Kasumi-1 (cell line): ENCODE measurements at regions not wholly inside any gene's neighbourhood (a gene's known extent, or its start where the extent isn't known, plus 50 kb on each side); places are given as distances from the start of the nearest gene placed in this dataset.

Source experiments
- DNase-seq, 2 experiments: peaks; one replicate each; lab custom pipeline; 2025; lab: John Stamatoyannopoulos, UW

DNA sequence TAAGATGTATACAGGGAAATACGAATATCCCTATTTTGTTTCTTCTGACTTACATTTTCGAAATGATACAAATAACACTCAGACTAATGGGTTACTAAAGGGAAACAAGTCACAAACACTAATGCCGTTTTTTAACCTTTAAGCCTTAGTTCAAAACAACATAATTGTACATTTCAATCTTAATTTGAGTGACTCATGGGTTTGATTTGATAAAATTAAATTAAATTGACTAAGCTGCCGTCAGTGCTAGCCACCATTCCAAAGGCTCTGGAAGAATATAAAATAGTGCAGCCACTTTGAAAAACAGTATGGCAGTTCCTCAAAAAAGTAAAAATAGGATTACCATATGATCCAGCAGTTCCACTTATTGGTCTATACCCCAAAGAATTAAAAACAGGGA is 133.8 kb upstream of the NT5C1B start:
- DNase-seq, result no peak

DNA sequence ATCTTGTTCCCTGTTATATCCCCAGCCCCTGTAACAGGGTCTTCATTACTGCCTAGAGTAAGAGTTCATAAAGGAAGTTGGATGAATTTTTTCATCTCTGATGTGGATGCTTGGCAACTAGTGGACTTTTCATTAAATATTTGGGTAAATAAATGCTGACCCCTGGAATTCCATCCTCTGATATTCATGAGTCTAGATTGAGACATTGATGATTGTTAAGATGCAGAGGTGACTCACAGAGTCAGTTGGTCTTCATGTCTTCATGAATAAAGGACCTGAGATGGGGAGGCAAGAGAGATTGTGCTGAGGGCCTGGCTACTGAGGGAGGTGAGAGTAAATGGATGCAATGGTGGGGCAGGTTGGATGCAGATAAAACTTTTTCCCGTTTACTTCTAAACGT is 132.7 kb upstream of the NT5C1B start:
- DNase-seq, result no peak

DNA sequence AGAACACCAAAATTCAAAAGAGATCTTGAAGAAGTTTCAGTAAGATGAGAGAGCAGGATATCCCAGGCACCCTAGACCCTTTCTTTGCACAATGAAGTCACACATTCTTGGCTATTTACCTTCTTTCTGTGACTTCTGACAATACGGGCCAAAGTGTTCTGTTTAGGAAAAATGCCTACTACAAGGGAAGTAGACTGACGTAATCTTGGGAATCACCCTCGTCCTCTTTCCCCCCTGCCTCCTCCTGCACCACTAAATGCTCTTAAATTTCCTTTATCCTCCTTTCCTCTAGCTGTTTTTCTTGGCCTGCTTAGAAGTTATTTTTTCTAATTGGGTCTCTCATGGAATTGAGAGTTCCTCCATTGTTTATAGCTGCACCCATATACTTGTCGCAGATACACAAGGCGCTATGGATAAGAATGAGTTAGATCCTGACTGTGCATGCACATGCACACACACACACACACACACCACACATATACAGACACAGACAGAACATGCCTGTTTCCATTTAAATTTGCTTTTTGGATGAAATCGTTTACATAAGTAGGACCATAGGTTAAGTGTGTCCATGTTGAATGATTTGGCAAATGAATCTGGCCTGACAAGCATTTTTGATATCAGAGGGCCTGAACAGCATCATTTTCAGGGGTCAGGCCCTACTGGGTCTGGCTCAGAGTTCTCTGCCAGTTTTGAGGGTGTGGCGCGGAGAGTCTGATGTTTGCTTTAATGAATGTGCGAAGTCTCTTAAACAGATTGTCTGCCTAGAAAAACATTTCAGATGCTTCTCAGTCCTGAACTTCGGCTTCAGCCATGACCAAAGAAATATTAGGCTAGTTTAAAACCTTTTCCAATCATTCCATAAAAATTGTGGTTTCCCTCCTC is 131.9 kb upstream of the NT5C1B start:
- DNase-seq, result no peak

DNA sequence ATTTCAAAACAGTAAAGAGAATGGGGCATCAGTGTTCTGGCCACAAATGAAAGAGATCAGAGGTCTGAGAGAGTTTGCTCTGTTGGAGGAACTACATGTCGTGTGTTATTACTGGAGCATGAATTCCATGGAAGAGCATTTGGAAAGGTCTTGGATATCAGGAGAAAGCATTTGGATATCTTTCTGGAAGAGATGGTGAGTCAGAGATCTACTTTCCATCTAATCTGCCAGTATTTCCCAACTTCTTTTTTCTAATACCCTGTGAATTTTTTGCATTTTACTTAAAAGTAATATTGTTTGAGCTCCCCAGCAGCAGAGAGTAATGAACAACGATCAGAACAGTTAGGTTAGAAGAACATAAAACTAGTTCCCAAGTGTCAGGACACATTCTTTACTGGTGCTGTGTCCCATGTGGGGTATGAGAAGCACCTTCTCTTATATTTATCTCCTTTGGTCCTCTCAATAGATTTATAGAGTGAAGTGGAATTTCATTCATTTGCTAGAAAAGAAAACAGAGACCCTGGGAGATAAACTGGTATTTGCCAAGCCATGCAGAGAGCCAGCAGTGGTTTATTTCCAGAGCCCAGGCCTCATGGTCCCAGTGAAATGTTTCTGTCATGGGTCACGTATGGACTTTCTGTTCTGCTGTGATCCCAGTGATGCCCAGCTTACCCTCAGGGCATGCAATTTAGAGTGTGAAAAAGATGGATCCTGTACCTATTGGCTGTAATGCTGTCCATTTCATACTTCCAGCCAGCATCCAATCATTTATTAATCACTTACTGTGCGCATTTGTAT is 130.8 kb upstream of the NT5C1B start:
- DNase-seq, result no peak

DNA sequence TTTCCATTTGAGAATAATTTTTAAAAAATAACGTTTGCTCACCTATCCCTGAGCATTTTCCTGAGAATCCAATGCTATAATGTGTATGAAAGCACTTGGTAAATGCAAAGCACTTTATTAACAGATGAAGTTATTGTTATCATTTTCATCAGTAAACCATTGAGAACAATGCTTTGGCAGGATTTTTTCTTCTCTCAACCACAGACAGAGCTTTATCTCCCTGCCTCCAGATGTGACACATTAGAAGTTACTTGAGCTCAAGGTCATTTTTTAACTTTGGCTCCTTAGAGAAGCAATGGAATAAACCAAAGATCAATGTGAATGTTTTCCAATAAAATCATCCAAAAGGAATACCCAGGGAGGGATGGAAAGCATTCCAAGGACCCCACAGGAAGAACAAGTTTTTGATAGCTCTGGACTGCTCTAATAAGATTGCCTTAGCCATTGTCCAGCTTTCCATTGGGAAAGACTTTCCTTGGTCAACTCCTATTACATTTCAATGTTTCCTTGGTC is 118.9 kb upstream of the NT5C1B start:
- DNase-seq, result no peak

DNA sequence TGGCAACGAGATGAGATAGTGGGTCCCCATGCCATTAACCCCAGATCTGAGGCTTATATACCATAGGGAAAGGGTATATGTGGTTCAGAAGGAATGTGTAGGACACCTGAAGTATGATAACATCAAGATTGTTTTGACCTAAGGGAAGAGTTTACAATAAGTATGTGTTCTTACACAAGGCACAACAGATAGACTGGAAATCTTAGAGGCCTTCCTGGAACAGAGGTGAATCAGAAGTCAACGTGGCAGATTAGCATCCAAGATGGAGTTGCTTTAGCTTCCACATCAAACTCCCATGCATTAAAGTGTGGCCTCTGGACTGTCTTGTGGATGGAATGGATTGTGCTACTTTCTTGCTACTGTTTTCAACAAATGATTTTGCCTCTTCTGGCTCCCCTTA is 116.6 kb upstream of the NT5C1B start:
- DNase-seq, result no peak

DNA sequence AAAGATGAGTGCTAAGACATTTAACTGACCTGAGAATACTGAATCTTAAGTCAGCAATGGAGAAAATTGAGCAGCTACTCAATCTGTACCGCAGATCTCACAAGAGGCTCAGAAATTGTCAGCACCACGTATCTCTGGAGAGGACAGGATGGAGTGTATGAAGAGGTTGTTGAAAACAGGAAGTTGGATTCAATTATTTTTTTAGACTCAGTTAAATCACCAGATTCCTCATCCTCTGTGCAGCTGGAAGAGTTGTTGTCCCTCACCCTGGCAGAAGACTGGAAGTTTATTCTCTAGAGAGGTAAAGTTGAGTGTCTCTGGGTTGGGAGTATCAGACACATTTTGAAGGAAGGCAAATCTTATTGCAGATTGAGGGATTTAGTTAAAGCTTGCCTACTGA is 114.9 kb upstream of the NT5C1B start:
- no peak for DNase-seq

DNA sequence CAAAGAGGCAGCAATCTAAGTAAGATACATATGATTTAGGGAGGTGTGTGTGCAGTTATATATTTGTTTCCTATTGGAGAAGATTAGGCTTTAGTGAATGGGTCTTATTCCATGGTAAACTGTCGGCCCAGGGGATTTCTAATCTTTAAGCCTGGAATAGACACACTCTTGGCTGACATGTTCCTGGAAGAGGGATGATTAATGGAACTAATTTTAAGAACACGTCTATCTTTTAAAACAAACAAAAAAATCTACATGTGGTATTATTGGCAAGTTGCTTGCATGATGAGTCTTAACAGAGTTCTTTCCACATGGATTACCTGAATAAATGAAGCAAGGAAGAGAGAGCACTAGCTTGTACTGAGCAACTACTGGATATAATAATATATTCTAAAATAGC is 114.2 kb upstream of the NT5C1B start:
- no peak for DNase-seq

DNA sequence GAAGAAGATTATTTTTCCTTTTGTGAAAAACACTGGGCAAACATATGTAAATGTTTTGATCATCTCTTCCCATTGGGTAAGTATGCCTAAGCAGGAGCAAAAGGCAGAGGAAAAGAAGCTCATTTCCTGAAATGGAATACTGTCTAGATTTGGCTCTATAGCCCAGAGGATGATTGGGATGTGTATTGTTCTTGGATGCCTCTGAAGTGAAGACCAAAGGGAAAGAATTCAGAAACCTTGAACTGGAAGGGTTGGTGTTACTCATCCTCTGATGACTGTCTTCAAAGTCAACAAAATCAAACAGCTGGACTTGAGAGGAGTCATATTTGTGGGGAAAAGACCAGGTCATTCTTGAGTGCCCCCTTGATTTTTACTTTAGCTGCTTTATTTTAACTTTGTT is 112.6 kb upstream of the NT5C1B start:
- no peak for DNase-seq

DNA sequence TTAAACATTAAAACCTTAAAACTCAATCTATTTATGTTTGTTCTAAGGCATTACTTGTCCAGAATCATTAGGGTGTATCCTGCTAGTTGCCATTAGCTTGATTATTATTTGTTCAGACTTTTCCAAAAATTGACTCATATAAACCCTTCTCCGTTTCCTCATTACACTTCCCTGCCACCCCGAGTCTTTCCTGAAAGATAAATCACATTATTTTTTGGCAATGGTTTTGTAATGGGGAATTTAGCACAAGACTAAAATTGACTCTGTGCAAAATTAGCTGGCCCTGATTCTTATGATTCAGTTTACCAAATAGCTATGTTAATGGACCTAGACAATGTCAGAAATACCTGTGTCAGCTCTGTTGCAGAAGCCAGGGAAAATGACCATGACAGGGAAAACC is 112.2 kb upstream of the NT5C1B start:
- no peak for DNase-seq

DNA sequence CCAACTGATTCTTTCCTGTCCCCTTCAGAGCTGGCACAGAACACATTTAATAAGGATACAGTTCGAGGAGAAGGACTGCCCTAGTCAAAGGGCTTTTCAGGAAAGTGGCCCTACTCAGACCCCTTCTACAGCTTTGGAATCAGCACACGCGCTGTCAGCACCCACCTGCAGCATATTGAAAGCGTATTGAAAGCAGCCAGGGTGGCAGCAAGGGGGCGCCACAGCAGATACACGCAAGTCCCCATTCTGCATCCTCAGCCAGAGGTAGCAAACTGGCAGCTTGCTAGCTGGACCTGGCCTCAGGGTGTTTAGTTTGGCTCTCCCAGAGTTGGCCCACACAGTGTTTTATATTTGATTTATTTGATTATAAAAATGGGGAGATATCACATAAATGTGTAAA is 101.0 kb upstream of the NT5C1B start:
- DNase-seq, result no peak

DNA sequence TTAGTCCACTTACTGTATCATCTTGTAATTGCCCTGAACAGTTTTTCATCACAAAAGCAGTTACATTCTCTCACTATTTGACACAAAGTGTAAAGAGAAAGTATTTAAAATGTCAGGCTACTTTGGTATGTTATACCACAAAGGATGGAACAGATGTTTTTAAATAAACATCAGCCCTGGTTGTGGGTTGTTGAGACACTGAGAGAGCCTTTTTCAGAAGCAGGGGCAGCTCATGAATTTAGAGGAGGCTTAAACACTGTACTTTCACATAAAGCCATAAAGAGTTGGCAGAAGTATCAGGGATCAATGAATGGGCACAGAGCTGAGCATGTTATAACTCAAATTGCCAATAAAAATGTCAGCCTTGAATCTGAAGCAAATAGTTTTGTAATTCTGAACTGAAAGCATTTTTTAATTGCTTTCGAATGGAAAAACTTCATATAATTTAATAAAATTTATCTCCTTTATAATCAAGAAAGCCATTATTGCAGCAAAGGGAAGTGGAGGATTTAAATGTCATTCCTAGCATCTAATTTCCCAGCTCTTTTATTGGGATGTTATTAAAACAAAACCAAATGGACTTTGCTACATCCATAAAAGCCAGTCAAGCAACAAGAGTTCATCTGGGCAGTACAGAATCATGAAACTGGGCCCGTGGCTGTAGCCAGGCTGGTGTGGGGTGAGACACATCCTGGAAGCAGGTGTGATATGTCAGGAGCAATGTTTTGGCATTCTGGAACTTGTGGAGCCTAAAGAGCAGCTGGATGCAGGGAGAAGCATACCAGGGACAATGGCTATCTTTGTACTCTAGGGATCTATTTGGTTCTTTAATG is 95.1 kb upstream of the NT5C1B start:
- DNase-seq, result no peak

DNA sequence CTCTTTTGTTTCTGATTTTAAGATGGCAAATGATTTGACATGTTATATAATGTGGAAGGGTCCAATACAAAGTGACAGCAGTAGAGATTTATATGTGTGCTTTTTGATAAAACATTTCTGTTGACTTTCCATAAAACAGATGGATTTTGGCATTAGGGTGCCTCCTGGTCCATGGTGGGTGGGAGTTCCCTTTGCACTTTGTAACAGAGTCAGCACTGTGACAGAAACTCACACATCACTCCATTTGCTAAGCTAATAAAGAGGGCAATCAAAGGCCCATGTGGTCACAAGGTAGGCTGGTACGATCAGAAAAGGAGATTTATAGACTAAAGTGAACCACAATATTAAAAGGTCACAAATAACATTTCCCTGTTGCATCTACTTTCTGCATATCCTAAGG is 93.3 kb upstream of the NT5C1B start:
- DNase-seq, result no peak

DNA sequence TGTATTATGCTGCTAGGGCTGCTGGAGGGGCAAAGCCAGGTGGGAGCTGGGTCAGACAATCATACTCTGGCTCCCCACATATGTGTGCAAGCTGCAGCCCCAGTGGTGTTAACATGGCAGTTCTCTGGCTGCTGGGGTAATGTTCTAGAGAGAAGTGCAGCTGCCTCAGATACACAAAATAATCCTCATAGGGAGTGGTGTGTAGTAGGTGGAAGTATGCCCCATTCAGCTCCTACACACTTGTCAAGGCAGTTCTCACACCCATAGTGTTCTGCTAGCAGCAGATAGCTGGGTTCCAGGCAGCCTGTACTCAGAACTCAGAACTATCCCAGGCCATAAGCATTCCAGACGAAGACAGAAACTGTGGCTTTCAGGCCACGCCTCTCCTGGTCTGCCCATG is 87.9 kb upstream of the NT5C1B start:
- DNase-seq, result no peak

DNA sequence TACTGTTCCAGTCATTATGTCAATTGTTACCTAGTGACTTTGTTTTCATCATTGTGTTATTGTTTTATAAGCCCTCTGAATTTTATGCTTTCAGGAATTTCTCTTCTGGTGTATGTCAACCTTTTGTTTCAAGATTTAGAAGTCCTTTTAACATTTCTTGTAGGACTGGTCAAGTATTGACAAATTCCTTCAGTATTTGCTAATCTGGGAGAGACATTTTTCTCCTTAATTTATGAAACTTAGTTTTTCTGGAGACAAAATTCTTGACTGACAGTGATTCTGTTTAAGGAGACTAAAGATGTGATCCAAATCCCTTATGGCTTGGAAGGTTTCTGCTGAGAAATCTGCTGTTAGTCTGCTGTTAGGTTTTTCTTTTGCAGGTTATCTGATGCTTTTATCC is 84.9 kb upstream of the NT5C1B start:
- no peak for DNase-seq

DNA sequence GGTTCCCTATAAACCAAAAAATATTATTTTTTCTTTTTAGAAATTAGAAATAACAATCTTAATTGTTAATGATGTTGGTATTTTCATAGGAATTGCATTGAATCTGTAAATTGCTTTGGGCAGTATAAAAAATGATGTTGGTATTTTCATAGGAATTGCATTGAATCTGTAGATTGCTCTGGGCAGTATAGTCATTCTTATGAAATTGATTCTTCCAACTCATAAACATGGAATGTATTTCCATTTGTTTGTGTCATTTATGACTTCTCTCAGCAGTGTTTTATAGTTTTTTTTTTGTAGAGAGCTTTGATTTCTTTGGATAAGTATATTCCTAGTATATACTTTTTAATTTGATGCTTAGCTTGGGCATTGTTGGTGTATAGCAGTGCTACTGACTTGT is 82.0 kb upstream of the NT5C1B start:
- DNase-seq, result no peak

DNA sequence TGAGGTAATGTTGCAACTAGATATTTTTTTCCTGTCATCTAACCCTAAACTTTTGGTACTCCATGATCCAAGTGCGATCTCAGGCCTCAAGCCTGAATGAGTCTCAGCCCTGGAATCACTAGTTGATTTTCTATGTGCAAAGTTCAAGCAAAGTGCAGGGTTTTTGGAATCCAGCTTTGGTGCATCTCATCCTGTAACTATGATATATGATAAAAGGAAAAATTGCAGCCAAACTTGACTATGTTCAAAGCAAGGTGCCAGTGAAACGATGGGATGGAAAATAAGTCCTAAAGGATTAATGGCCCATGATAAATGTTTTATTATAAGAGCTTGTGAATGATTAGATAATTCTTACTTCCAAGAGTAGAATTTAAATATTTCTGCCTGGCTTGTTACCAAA is 78.9 kb upstream of the NT5C1B start:
- DNase-seq, result no peak

DNA sequence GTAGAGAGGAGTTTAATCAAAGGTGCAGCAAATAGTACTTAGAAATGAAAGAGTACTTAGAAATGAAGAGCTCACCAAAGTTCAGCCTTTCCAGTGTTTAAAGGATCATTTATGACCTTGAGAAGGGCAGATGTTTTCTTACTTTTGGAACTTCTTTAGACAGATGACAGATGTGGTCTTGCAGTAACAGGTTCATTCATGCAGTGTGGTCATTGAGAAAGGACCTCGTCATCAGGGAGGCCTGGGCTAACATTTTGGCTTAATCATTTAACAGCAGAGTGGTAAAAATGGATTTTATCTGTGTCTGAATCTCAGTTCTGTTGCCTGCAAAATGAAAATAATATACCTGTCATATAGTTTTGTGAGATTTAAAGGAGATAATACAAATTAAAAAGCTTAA is 75.1 kb upstream of the NT5C1B start:
- no peak for DNase-seq

DNA sequence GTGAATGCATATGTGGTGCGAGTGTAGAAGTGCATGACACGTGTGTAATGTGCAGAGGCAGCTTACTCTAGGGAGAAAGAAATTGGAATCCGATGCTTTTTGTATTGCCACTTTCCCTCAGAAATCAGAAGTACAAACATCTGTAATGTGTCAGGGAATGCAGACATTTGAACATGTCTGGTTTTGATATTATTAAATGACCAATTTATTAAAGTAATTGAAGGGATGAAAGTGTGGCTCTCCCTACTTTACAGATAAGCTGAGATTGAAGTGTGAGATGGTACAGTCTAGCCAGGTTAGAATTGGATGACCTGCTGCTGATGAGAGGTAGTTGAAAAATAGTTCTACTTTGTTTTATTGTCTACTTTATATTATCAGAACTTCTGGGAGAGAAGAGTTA is 74.5 kb upstream of the NT5C1B start:
- DNase-seq, result no peak

DNA sequence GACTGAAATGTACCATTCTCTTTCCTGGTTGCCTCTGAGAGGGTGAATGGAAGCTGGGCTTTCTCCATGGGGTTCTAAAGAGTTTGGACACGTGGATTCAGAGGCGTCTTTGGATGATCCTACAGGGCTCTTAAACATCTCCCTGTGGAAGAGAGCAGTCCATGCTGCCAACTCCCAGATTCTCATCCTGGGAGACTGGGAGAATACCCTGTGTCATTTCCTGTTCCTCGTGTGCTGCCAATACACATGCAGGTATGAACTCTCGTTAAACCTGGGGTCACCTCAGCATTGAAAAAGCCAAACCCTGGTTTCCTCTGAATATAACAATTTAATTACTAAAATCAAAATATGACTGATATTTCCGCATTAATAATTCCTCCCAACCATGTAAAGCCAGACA is 73.3 kb upstream of the NT5C1B start:
- no peak for DNase-seq

DNA sequence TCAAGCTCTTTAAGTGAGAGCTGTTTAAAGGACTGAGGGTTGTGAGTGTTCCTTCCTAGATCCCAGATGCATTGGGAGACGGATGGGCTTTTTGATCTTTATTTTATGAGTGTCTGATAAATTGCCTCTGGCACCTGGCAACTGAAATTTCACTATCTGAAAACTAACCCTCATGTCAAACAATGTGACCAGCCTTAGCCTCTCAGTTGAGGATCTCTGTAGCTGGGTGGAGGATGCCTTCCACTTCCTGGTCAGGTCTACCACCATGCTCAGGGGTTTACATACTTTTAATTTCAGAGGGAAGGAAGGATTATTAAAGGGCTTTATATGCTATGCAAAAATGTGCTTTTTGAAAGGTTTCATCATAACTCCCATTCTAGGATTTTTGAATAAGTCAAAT is 70.5 kb upstream of the NT5C1B start:
- DNase-seq, result no peak

DNA sequence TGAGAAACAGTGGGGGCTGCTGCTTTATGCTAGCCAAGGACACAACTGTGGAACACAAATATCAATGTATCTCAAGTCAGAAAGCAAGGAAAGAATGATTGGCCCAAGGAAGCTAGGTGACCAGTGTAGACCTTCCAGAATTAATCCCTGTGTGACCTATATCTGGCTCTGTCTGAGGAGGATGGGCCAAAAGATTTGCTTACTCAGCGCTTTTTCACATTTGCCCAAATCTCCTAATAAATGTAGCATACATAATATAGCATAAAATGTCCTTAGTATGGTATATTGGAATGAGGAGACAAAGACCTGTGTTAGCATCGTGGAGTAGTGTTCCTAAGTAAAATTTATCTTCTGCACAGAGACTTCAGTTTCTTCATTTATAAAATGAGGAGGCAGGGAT is 66.7 kb upstream of the NT5C1B start:
- no peak for DNase-seq
